HEK293 (cell line): ENCODE measurements at regions not wholly inside any gene's neighbourhood (a gene's known extent, or its start where the extent isn't known, plus 50 kb on each side); places are given as distances from the start of the nearest gene placed in this dataset.
"Not testable (repeated sequence)": the region's sequence is repeated elsewhere in the genome, so short reads cannot be mapped to it uniquely, and the experiment has no call there.

ENCODE experiments used
- CTCF ChIA-PET: fragments of 350-600 bp; formaldehyde crosslinking; extraction: SDS; loops from one replicate; lab custom pipeline; 2021; ENCODE audit warnings: antibody characterized with exemption; lab: Yijun Ruan, JAX
- POLR2A ChIA-PET: fragments of 300-600 bp; formaldehyde crosslinking; extraction: SDS; loops from one replicate; lab custom pipeline; 2020; ENCODE audit warnings: antibody characterized with exemption, inconsistent platforms; lab: Yijun Ruan, JAX
- H3K27ac ChIP-seq: fragments of 200-500 bp; sonication (Bioruptor generic); 2 replicates; pipeline ENCODE4 v1.5.1; 2014; ENCODE audit warnings: low read depth, low read length, control low read depth, inconsistent platforms; ENCODE audit errors: extremely low read depth
- H3K36me3 ChIP-seq, 2 experiments: fragments of 200-500 bp in 1 of 2; sonication (Bioruptor generic) in 1 of 2; 1 replicate in 1 of 2; 2 replicates in 1 of 2; pipeline ENCODE4 v1.5.1; 2014 to 2017; ENCODE audit warnings: inconsistent platforms in 2 of 2, low read length in 2 of 2; ENCODE audit not compliant: control insufficient read depth in 2 of 2, insufficient read depth in 1 of 2
- H3K4me1 ChIP-seq: fragments of 200-500 bp; sonication (Bioruptor generic); 2 replicates; pipeline ENCODE4 v1.5.1; 2014; ENCODE audit warnings: mild to moderate bottlenecking, low read length, inconsistent platforms; ENCODE audit not compliant: control insufficient read depth, insufficient read depth
- H3K4me3 ChIP-seq: 2 replicates; pipeline ENCODE4 v1.5.1; 2011; ENCODE audit warnings: low read depth, mild to moderate bottlenecking, control low read depth, low read length, moderate library complexity
- H3K9me3 ChIP-seq: fragments of 200-500 bp; sonication (Bioruptor generic); 2 replicates; pipeline ENCODE4 v1.5.1; 2014; ENCODE audit warnings: low read depth, low read length, inconsistent platforms; ENCODE audit not compliant: control insufficient read depth, insufficient read depth
- FEZF1 ChIP-seq: fragments of 450-650 bp; formaldehyde crosslinking; IDR thresholded peaks from 2 replicates; pipeline ENCODE4 v1.5.1; 2016; ENCODE audit warnings: missing biosample characterization, missing genetic modification characterization
- KLF1 ChIP-seq: fragments of 450-650 bp; formaldehyde crosslinking; IDR thresholded peaks from 2 replicates; pipeline ENCODE4 v1.5.1; 2016; ENCODE audit warnings: missing biosample characterization, missing genetic modification characterization
- MZF1 ChIP-seq: fragments of 450-650 bp; formaldehyde crosslinking; IDR thresholded peaks from 2 replicates; pipeline ENCODE4 v1.5.1; 2017; ENCODE audit warnings: missing biosample characterization, missing genetic modification characterization, borderline replicate concordance
- OSR2 ChIP-seq: fragments of 450-650 bp; formaldehyde crosslinking; IDR thresholded peaks from 2 replicates; pipeline ENCODE4 v1.5.1; 2016; ENCODE audit warnings: missing biosample characterization, missing genetic modification characterization
- REST ChIP-seq: fragments of 450-650 bp; formaldehyde crosslinking; IDR thresholded peaks from 2 replicates; pipeline ENCODE4 v1.5.1; 2016; ENCODE audit warnings: missing biosample characterization, missing genetic modification characterization
- WT1 ChIP-seq: fragments of 450-650 bp; formaldehyde crosslinking; IDR thresholded peaks from 2 replicates; pipeline ENCODE4 v1.5.1; 2016; ENCODE audit warnings: missing biosample characterization, missing genetic modification characterization
- ZEB2 ChIP-seq: fragments of 450-650 bp; formaldehyde crosslinking; IDR thresholded peaks from 2 replicates; pipeline ENCODE4 v1.5.1; 2016; ENCODE audit warnings: missing biosample characterization, missing genetic modification characterization
- ZNF121 ChIP-seq: fragments of 450-650 bp; formaldehyde crosslinking; IDR thresholded peaks from 2 replicates; pipeline ENCODE4 v1.5.1; 2016; ENCODE audit warnings: missing biosample characterization, missing genetic modification characterization
- ZNF140 ChIP-seq: fragments of 450-650 bp; formaldehyde crosslinking; IDR thresholded peaks from 2 replicates; pipeline ENCODE4 v1.5.1; 2016; ENCODE audit warnings: missing biosample characterization, missing genetic modification characterization
- ZNF266 ChIP-seq: fragments of 450-650 bp; formaldehyde crosslinking; IDR thresholded peaks from 2 replicates; pipeline ENCODE4 v1.5.1; 2016; ENCODE audit warnings: missing biosample characterization, missing genetic modification characterization, low read depth
- ZNF274 ChIP-seq, 2 experiments: fragments of 200-500 bp in 1 of 2; fragments of 450-650 bp in 1 of 2; sonication (Bioruptor generic) in 1 of 2; formaldehyde crosslinking in 1 of 2; IDR thresholded peaks; 2 replicates each; pipeline versions ENCODE4 v1.5.1 to v1.6.1; 2014 to 2016; ENCODE audit warnings: borderline replicate concordance in 1 of 2, inconsistent platforms in 1 of 2, low read length in 1 of 2, missing biosample characterization in 1 of 2, missing genetic modification characterization in 1 of 2
- ZNF423 ChIP-seq: fragments of 450-650 bp; formaldehyde crosslinking; IDR thresholded peaks from 2 replicates; pipeline ENCODE4 v1.5.1; 2016; ENCODE audit warnings: missing biosample characterization, missing genetic modification characterization
- ZNF571 ChIP-seq: fragments of 450-650 bp; formaldehyde crosslinking; IDR thresholded peaks from 2 replicates; pipeline ENCODE4 v1.5.0; 2017; ENCODE audit warnings: missing biosample characterization, missing genetic modification characterization
- ZNF600 ChIP-seq: fragments of 450-650 bp; formaldehyde crosslinking; IDR thresholded peaks from 2 replicates; pipeline ENCODE4 v1.5.1; 2016; ENCODE audit warnings: missing biosample characterization, missing genetic modification characterization
- ZNF623 ChIP-seq: fragments of 450-650 bp; formaldehyde crosslinking; IDR thresholded peaks from 2 replicates; pipeline ENCODE4 v1.5.1; 2016; ENCODE audit warnings: missing biosample characterization, missing genetic modification characterization
- TF ChIP-seq, protein P1 (sequence below): fragments of 450-650 bp; formaldehyde crosslinking; IDR thresholded peaks from 2 replicates; pipeline ENCODE4 v1.5.1; 2016; ENCODE audit warnings: missing biosample characterization, missing genetic modification characterization
- TF ChIP-seq, protein P2 (sequence below): fragments of 450-650 bp; formaldehyde crosslinking; IDR thresholded peaks from 2 replicates; pipeline ENCODE4 v1.5.1; 2016; ENCODE audit warnings: missing biosample characterization, missing genetic modification characterization

DNA sequence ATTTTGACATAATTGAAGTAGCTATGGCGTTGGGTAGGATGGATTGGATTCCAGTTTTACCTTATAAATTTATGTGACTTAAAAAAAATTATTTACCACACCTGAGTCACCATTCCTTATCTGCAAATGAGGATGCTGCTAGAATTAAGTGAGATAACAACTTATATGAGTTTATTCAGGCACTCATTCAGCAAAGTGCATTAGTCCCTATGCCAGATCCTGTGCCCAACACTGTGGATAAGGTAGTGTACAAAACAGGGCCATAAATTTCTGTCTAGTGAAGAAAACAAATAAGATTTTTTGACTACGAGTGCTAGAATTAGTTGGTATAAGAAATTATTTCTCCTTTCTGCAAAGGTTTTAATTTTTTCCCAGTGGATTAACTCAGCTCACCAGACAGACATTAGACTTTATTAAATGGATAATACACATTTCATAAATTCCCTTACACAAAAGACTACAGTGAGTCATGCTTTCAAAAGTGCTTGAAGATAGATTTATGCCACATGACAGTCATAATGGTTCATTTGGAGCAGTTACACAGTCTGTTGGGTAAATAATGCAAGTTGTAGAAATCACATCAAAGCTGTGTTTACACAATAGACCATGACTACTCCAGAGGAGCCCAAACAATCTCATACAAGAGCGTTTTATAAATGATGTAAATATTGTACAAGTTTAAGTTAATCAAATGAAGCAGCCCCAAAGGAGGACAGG, 129.9 kb upstream of the TGFBR2 start (continued):
- TF ChIP-seq ZNF571 (no peak), ZNF423 (tag by site-specific recombination) (no peak), ZNF600 (tag by site-specific recombination) (no peak), REST (tag by site-specific recombination) (no peak), KLF1 (tag by site-specific recombination) (no peak), OSR2 (0 out of 2 replicates have a peak, but pooled peaks have one; percentile 11), ZNF274 (IDR thresholded peaks at IDR 0.05; ENCODE audit: low read length) (no peak), ZNF274 (tag by site-specific recombination; IDR thresholded peaks at IDR 0.05; ENCODE audit: borderline replicate concordance) (no peak)
- TF ChIP-seq, protein P1, sequence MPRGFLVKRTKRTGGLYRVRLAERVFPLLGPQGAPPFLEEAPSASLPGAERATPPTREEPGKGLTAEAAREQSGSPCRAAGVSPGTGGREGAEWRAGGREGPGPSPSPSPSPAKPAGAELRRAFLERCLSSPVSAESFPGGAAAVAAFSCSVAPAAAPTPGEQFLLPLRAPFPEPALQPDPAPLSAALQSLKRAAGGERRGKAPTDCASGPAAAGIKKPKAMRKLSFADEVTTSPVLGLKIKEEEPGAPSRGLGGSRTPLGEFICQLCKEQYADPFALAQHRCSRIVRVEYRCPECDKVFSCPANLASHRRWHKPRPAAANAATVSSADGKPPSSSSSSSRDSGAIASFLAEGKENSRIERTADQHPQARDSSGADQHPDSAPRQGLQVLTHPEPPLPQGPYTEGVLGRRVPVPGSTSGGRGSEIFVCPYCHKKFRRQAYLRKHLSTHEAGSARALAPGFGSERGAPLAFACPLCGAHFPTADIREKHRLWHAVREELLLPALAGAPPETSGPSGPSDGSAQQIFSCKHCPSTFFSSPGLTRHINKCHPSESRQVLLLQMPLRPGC (tag by site-specific recombination): no peak
- TF ChIP-seq, protein P2, sequence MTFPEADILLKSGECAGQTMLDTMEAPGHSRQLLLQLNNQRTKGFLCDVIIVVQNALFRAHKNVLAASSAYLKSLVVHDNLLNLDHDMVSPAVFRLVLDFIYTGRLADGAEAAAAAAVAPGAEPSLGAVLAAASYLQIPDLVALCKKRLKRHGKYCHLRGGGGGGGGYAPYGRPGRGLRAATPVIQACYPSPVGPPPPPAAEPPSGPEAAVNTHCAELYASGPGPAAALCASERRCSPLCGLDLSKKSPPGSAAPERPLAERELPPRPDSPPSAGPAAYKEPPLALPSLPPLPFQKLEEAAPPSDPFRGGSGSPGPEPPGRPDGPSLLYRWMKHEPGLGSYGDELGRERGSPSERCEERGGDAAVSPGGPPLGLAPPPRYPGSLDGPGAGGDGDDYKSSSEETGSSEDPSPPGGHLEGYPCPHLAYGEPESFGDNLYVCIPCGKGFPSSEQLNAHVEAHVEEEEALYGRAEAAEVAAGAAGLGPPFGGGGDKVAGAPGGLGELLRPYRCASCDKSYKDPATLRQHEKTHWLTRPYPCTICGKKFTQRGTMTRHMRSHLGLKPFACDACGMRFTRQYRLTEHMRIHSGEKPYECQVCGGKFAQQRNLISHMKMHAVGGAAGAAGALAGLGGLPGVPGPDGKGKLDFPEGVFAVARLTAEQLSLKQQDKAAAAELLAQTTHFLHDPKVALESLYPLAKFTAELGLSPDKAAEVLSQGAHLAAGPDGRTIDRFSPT: no peak

- Histone ChIP-seq H3K9me3 (no peaks in the 10 kb centered on the region), H3K4me1 (no peaks in the 10 kb centered on the region)
- CTCF ChIA-PET: no interaction called here
- TF ChIP-seq WT1 (tag by site-specific recombination) (no peak), ZEB2 (no peak), MZF1 (no peak), REST (tag by site-specific recombination) (no peak), ZNF140 (tag by site-specific recombination) (no peak), ZNF623 (tag by site-specific recombination) (no peak), FEZF1 (no peak), ZNF266 (tag by site-specific recombination) (no peak), ZNF121 (tag by site-specific recombination) (no peak)
- TF ChIP-seq, all 188 proteins: peak for 0
- H3K36me3 ChIP-seq: no peaks in the 10 kb centered on the region
- POLR2A ChIA-PET: no interaction called here
- H3K27ac ChIP-seq: no peak overlapping the region
- H3K4me3 ChIP-seq: no peak overlapping the region
These were observed 129.1 kb upstream of the TGFBR2 start for GRCh38 chr3:30477149-30477921.

GRCh38 chr3:30479737-30480136, 126.7 kb upstream of the TGFBR2 start:
- H3K4me1 ChIP-seq, POLR2A ChIA-PET, H3K27ac ChIP-seq, H3K4me3 ChIP-seq, H3K9me3 ChIP-seq, CTCF ChIA-PET, H3K36me3 ChIP-seq: not testable (repeated sequence)
